T47D (cell line): ENCODE measurements at regions not wholly inside any gene's neighbourhood (a gene's known extent, or its start where the extent isn't known, plus 50 kb on each side); places are given as distances from the start of the nearest gene placed in this dataset.
A peak's percentile ranks its signal among the peaks of the same experiment; 100 is the strongest.
"Not testable (repeated sequence)": the region's sequence is repeated elsewhere in the genome, so short reads cannot be mapped to it uniquely, and the experiment has no call there.

Experiments used
- DNase-seq, 2 experiments: peaks; one replicate each; pipeline versions ENCODE4 v3.0.0 to v3.0.0-alpha.2; 2011 to 2012; ENCODE audit warnings: low read depth in 1 of 2, low spot score in 1 of 2
- JUND ChIP-seq: IDR thresholded peaks from 2 replicates; pipeline ENCODE4 v1.6.1; 2012; ENCODE audit warnings: low read depth
- in situ Hi-C: cut with HindIII; loops from 2 replicates; pipeline ENCODE4 v1.10.0; 2016; ENCODE audit warnings: low sequenced_read_pairs, low pct_unique_long_range_greater_than_20kb

GRCh38 chr12:11543457-11544158 is 105.9 kb upstream of the ETV6 start:
- DNase-seq = no peak
- in situ Hi-C loops = no loop called here
- no peak for TF ChIP-seq JUND

- in situ Hi-C loops = no loop called here
- DNase-seq = no peak
- no peak for TF ChIP-seq JUND
Measured at GRCh38 chr12:11545484-11546330, 103.8 kb upstream of the ETV6 start.

GRCh38 chr12:11546582-11547270 is 102.7 kb upstream of the ETV6 start:
- in situ Hi-C loops, DNase-seq: not testable (repeated sequence)

- in situ Hi-C loops, DNase-seq: not testable (repeated sequence)
Measured at GRCh38 chr12:11547271-11547646, 102.2 kb upstream of the ETV6 start.

- TF ChIP-seq JUND = no peak
- DNase-seq = no peak
- in situ Hi-C loops = no loop called here
Measured at GRCh38 chr12:11549119-11549518, 100.4 kb upstream of the ETV6 start.

- in situ Hi-C loops = no loop called here
- DNase-seq = peak; percentile 24 to 57
- TF ChIP-seq JUND = no peak
Measured at GRCh38 chr12:11553871-11554533, 95.5 kb upstream of the ETV6 start.

- TF ChIP-seq JUND = no peak
- DNase-seq = no peak
- in situ Hi-C loops = no loop called here
Measured at GRCh38 chr12:11555195-11555594, 94.3 kb upstream of the ETV6 start.

GRCh38 chr12:11555743-11556625 is 93.5 kb upstream of the ETV6 start:
- no peak for TF ChIP-seq JUND
- in situ Hi-C loops = no loop called here
- peak in 1 of 2 experiments; percentile 7 for DNase-seq

GRCh38 chr12:11556682-11557081 is 92.8 kb upstream of the ETV6 start:
- no peak for DNase-seq
- TF ChIP-seq JUND = no peak
- in situ Hi-C loops = no loop called here

- no peak for DNase-seq
- in situ Hi-C loops = no loop called here
- no peak for TF ChIP-seq JUND
Measured at GRCh38 chr12:11559626-11560340, 89.7 kb upstream of the ETV6 start.

- DNase-seq = no peak
- TF ChIP-seq JUND = no peak
- in situ Hi-C loops = no loop called here
Measured at GRCh38 chr12:11561411-11561810, 88.1 kb upstream of the ETV6 start.
